HFFc6 (cell line): ENCODE measurements at regions not wholly inside any gene's neighbourhood (a gene's known extent, or its start where the extent isn't known, plus 50 kb on each side); places are given as distances from the start of the nearest gene placed in this dataset.

Experiments used
- DNase-seq: peaks from one replicate; pipeline ENCODE4 v3.0.0-alpha.2; 2018
- H3K27ac Mint-ChIP-seq: 2 replicates; pipeline ENCODE4 v1.8.0; 2020; ENCODE audit warnings: mild to moderate bottlenecking, mixed read lengths
- H3K27me3 Mint-ChIP-seq: 2 replicates; pipeline ENCODE4 v1.8.0; 2021; ENCODE audit warnings: mild to moderate bottlenecking, moderate library complexity, mixed read lengths; ENCODE audit not compliant: insufficient read depth
- H3K36me3 Mint-ChIP-seq: 2 replicates; pipeline ENCODE4 v1.8.0; 2021; ENCODE audit warnings: low read depth, mixed read lengths
- H3K4me1 Mint-ChIP-seq: 2 replicates; pipeline ENCODE4 v1.8.0; 2020; ENCODE audit warnings: low read depth, mixed read lengths
- H3K4me3 Mint-ChIP-seq: 2 replicates; pipeline ENCODE4 v1.8.0; 2020; ENCODE audit warnings: mild to moderate bottlenecking, moderate library complexity, mixed read lengths
- H3K9me3 Mint-ChIP-seq: 2 replicates; pipeline ENCODE4 v1.8.0; 2020; ENCODE audit warnings: mild to moderate bottlenecking, mixed read lengths
- CTCF ChIP-seq: fragments of 200-600 bp; sonication (generic); IDR thresholded peaks from 2 replicates; pipeline ENCODE4 v1.5.0; 2021; ENCODE audit warnings: antibody characterized with exemption, mild to moderate bottlenecking

GRCh38 chr9:108609897-108610253 is 245.9 kb downstream of the ACTL7B start:
- no peaks in the 10 kb centered on the region for H3K36me3 Mint-ChIP-seq
- H3K4me1 Mint-ChIP-seq = no peaks in the 10 kb centered on the region
- no peak for DNase-seq
- H3K27me3 Mint-ChIP-seq = no peaks in the 10 kb centered on the region
- H3K4me3 Mint-ChIP-seq = no peak overlapping the region
- no peak overlapping the region for H3K27ac Mint-ChIP-seq
- no peak for TF ChIP-seq CTCF
- peaks cover 7% of the 10 kb centered on the region for H3K9me3 Mint-ChIP-seq

- Mint-ChIP-seq H3K27ac (no peak overlapping the region), H3K27me3 (no peaks in the 10 kb centered on the region), H3K36me3 (no peaks in the 10 kb centered on the region), H3K4me3 (no peak overlapping the region), H3K9me3 (peaks cover 12% of the 10 kb centered on the region), H3K4me1 (no peaks in the 10 kb centered on the region)
- TF ChIP-seq CTCF = no peak
- DNase-seq = no peak
These were observed 246.4 kb downstream of the ACTL7B start for GRCh38 chr9:108609227-108609896.

GRCh38 chr9:108607607-108608006 is 248.2 kb downstream of the ACTL7B start:
- H3K9me3 Mint-ChIP-seq = peaks cover 22% of the 10 kb centered on the region

GRCh38 chr9:108606401-108606800 is 249.4 kb downstream of the ACTL7B start:
- TF ChIP-seq CTCF = no peak
- Mint-ChIP-seq H3K4me1 (no peaks in the 10 kb centered on the region), H3K36me3 (no peaks in the 10 kb centered on the region), H3K27ac (no peak overlapping the region), H3K9me3 (peaks cover 28% of the 10 kb centered on the region), H3K27me3 (peaks cover 2% of the 10 kb centered on the region), H3K4me3 (no peak overlapping the region)
- DNase-seq = no peak

More at GRCh38 chr9:108607607-108608006, 248.2 kb downstream of the ACTL7B start:
- peaks cover 2% of the 10 kb centered on the region for H3K27me3 Mint-ChIP-seq
- no peaks in the 10 kb centered on the region for H3K4me1 Mint-ChIP-seq
- no peak overlapping the region for H3K4me3 Mint-ChIP-seq
- H3K36me3 Mint-ChIP-seq = no peaks in the 10 kb centered on the region
- no peak for DNase-seq
- H3K27ac Mint-ChIP-seq = no peak overlapping the region
- no peak for TF ChIP-seq CTCF

- no peak for TF ChIP-seq CTCF
- no peak for DNase-seq
- no peaks in the 10 kb centered on the region for H3K4me1 Mint-ChIP-seq
- peaks cover 28% of the 10 kb centered on the region for H3K9me3 Mint-ChIP-seq
- H3K27me3 Mint-ChIP-seq = peaks cover 2% of the 10 kb centered on the region
- no peak overlapping the region for H3K4me3 Mint-ChIP-seq
- no peak overlapping the region for H3K27ac Mint-ChIP-seq
- no peaks in the 10 kb centered on the region for H3K36me3 Mint-ChIP-seq
These were observed 252.6 kb downstream of the ACTL7B start for GRCh38 chr9:108603141-108603540.

- DNase-seq = no peak
- Mint-ChIP-seq H3K36me3 (no peaks in the 10 kb centered on the region), H3K27me3 (peaks cover 2% of the 10 kb centered on the region), H3K4me1 (no peaks in the 10 kb centered on the region), H3K27ac (no peak overlapping the region), H3K9me3 (peaks cover 24% of the 10 kb centered on the region), H3K4me3 (no peak overlapping the region)
- TF ChIP-seq CTCF = no peak
These were observed 254.9 kb downstream of the ACTL7B start for GRCh38 chr9:108600896-108601295.
